GM12875 (cell line): ENCODE measurements at regions not wholly inside any gene's neighbourhood (a gene's known extent, or its start where the extent isn't known, plus 50 kb on each side); places are given as distances from the start of the nearest gene placed in this dataset.

Source experiments
- H3K4me3 ChIP-seq: one replicate; pipeline ENCODE4 v1.5.1; 2011; ENCODE audit warnings: low read depth, low read length, control low read depth
- CTCF ChIP-seq: IDR thresholded peaks from 2 replicates; pipeline ENCODE4 v1.5.1; 2011; ENCODE audit warnings: low read depth, mild to moderate bottlenecking, control low read depth, inconsistent platforms, low read length, moderate library complexity, borderline replicate concordance; ENCODE audit not compliant: insufficient read depth

- no peak for TF ChIP-seq CTCF
- H3K4me3 ChIP-seq = no peak overlapping the region
These were observed 807.4 kb upstream of the CITED2 start for GRCh38 chr6:140181876-140182275.

- H3K4me3 ChIP-seq = no peak overlapping the region
These were observed 805.9 kb upstream of the CITED2 start for GRCh38 chr6:140180306-140180705.

GRCh38 chr6:140178935-140179334, 804.5 kb upstream of the CITED2 start:
- H3K4me3 ChIP-seq = no peak overlapping the region
- TF ChIP-seq CTCF = no peak

More at GRCh38 chr6:140180306-140180705, 805.9 kb upstream of the CITED2 start:
- no peak for TF ChIP-seq CTCF

- no peak for TF ChIP-seq CTCF
- H3K4me3 ChIP-seq = no peak overlapping the region
These were observed 804.1 kb upstream of the CITED2 start for GRCh38 chr6:140178520-140178919.

GRCh38 chr6:140176306-140176705, 801.9 kb upstream of the CITED2 start:
- no peak for TF ChIP-seq CTCF
- no peak overlapping the region for H3K4me3 ChIP-seq

GRCh38 chr6:140175486-140175885, 801.0 kb upstream of the CITED2 start:
- no peak overlapping the region for H3K4me3 ChIP-seq
- TF ChIP-seq CTCF = no peak

- H3K4me3 ChIP-seq = no peak overlapping the region
- no peak for TF ChIP-seq CTCF
These were observed 800.1 kb upstream of the CITED2 start for GRCh38 chr6:140174524-140174923.
